Activated naive CD8-positive, alpha-beta T cell (primary cell): ENCODE measurements at regions not wholly inside any gene's neighbourhood (a gene's known extent, or its start where the extent isn't known, plus 50 kb on each side); places are given as distances from the start of the nearest gene placed in this dataset.

Experiments
- H3K27ac Mint-ChIP-seq: one replicate; pipeline ENCODE4 v1.8.0; 2021; ENCODE audit warnings: mixed read lengths
- H3K27me3 Mint-ChIP-seq: one replicate; pipeline ENCODE4 v1.8.0; 2021; ENCODE audit warnings: mixed read lengths
- H3K36me3 Mint-ChIP-seq: one replicate; pipeline ENCODE4 v1.8.0; 2021; ENCODE audit warnings: mixed read lengths
- H3K4me1 Mint-ChIP-seq: one replicate; pipeline ENCODE4 v1.8.0; 2021; ENCODE audit warnings: low read depth, mixed read lengths
- H3K4me3 Mint-ChIP-seq: one replicate; pipeline ENCODE4 v1.8.0; 2021; ENCODE audit warnings: mild to moderate bottlenecking, mixed read lengths
- H3K9me3 Mint-ChIP-seq: one replicate; pipeline ENCODE4 v1.8.0; 2021; ENCODE audit warnings: low read depth, mixed read lengths

GRCh38 chr15:96700555-96700954 is 370.1 kb downstream of the NR2F2 start:
- H3K4me1 Mint-ChIP-seq = no peaks in the 10 kb centered on the region
- H3K27ac Mint-ChIP-seq = no peak overlapping the region
- H3K27me3 Mint-ChIP-seq = no peaks in the 10 kb centered on the region
- no peaks in the 10 kb centered on the region for H3K36me3 Mint-ChIP-seq
- no peak overlapping the region for H3K4me3 Mint-ChIP-seq
- H3K9me3 Mint-ChIP-seq = no peaks in the 10 kb centered on the region

GRCh38 chr15:96701443-96701842 is 370.9 kb downstream of the NR2F2 start:
- H3K27me3 Mint-ChIP-seq = no peaks in the 10 kb centered on the region
- no peaks in the 10 kb centered on the region for H3K4me1 Mint-ChIP-seq
- no peaks in the 10 kb centered on the region for H3K36me3 Mint-ChIP-seq
- H3K27ac Mint-ChIP-seq = no peak overlapping the region
- H3K4me3 Mint-ChIP-seq = no peak overlapping the region
- no peaks in the 10 kb centered on the region for H3K9me3 Mint-ChIP-seq

- Mint-ChIP-seq H3K4me3 (no peak overlapping the region), H3K27ac (no peak overlapping the region), H3K27me3 (no peaks in the 10 kb centered on the region), H3K4me1 (no peaks in the 10 kb centered on the region), H3K9me3 (no peaks in the 10 kb centered on the region), H3K36me3 (no peaks in the 10 kb centered on the region)
Measured at GRCh38 chr15:96701877-96702276, 371.4 kb downstream of the NR2F2 start.

GRCh38 chr15:96702589-96702988 is 372.1 kb downstream of the NR2F2 start:
- no peaks in the 10 kb centered on the region for H3K36me3 Mint-ChIP-seq
- no peaks in the 10 kb centered on the region for H3K4me1 Mint-ChIP-seq
- H3K27ac Mint-ChIP-seq = no peak overlapping the region
- no peaks in the 10 kb centered on the region for H3K9me3 Mint-ChIP-seq
- no peaks in the 10 kb centered on the region for H3K27me3 Mint-ChIP-seq
- no peak overlapping the region for H3K4me3 Mint-ChIP-seq

- no peaks in the 10 kb centered on the region for H3K4me1 Mint-ChIP-seq
- no peaks in the 10 kb centered on the region for H3K36me3 Mint-ChIP-seq
- no peak overlapping the region for H3K27ac Mint-ChIP-seq
- no peak overlapping the region for H3K4me3 Mint-ChIP-seq
- no peaks in the 10 kb centered on the region for H3K27me3 Mint-ChIP-seq
- H3K9me3 Mint-ChIP-seq = no peaks in the 10 kb centered on the region
Measured at GRCh38 chr15:96703091-96703490, 372.6 kb downstream of the NR2F2 start.

- no peaks in the 10 kb centered on the region for H3K4me1 Mint-ChIP-seq
Measured at GRCh38 chr15:96703794-96704550, 373.5 kb downstream of the NR2F2 start.

GRCh38 chr15:96716075-96716474 is 385.6 kb downstream of the NR2F2 start:
- H3K9me3 Mint-ChIP-seq = no peaks in the 10 kb centered on the region
- H3K27ac Mint-ChIP-seq = no peak overlapping the region
- no peaks in the 10 kb centered on the region for H3K4me1 Mint-ChIP-seq
- no peaks in the 10 kb centered on the region for H3K36me3 Mint-ChIP-seq
- H3K4me3 Mint-ChIP-seq = no peak overlapping the region
- H3K27me3 Mint-ChIP-seq = no peaks in the 10 kb centered on the region

More at GRCh38 chr15:96703794-96704550, 373.5 kb downstream of the NR2F2 start:
- Mint-ChIP-seq H3K4me3 (no peak overlapping the region), H3K36me3 (no peaks in the 10 kb centered on the region), H3K27me3 (no peaks in the 10 kb centered on the region), H3K27ac (no peak overlapping the region), H3K9me3 (no peaks in the 10 kb centered on the region)

- Mint-ChIP-seq H3K27ac (no peak overlapping the region), H3K27me3 (no peaks in the 10 kb centered on the region), H3K4me3 (no peak overlapping the region), H3K36me3 (no peaks in the 10 kb centered on the region), H3K4me1 (no peaks in the 10 kb centered on the region), H3K9me3 (no peaks in the 10 kb centered on the region)
Measured at GRCh38 chr15:96716478-96716877, 386.0 kb downstream of the NR2F2 start.

- peaks cover 4% of the 10 kb centered on the region for H3K9me3 Mint-ChIP-seq
- peaks cover 2% of the 10 kb centered on the region for H3K27me3 Mint-ChIP-seq
- H3K27ac Mint-ChIP-seq = no peak overlapping the region
- no peak overlapping the region for H3K4me3 Mint-ChIP-seq
- H3K36me3 Mint-ChIP-seq = no peaks in the 10 kb centered on the region
- no peaks in the 10 kb centered on the region for H3K4me1 Mint-ChIP-seq
Measured at GRCh38 chr15:96720251-96720650, 389.8 kb downstream of the NR2F2 start.

- Mint-ChIP-seq H3K27ac (no peak overlapping the region), H3K9me3 (peaks cover 4% of the 10 kb centered on the region), H3K4me1 (no peaks in the 10 kb centered on the region), H3K4me3 (no peak overlapping the region), H3K36me3 (no peaks in the 10 kb centered on the region), H3K27me3 (peaks cover 2% of the 10 kb centered on the region)
Measured at GRCh38 chr15:96720656-96721055, 390.2 kb downstream of the NR2F2 start.

- H3K27me3 Mint-ChIP-seq = no peaks in the 10 kb centered on the region
- peaks cover 4% of the 10 kb centered on the region for H3K9me3 Mint-ChIP-seq
- no peaks in the 10 kb centered on the region for H3K36me3 Mint-ChIP-seq
- H3K4me1 Mint-ChIP-seq = no peaks in the 10 kb centered on the region
- no peak overlapping the region for H3K27ac Mint-ChIP-seq
- H3K4me3 Mint-ChIP-seq = no peak overlapping the region
Measured at GRCh38 chr15:96728591-96728990, 398.1 kb downstream of the NR2F2 start.

- Mint-ChIP-seq H3K27me3 (peaks cover 4% of the 10 kb centered on the region), H3K36me3 (no peaks in the 10 kb centered on the region), H3K4me1 (no peaks in the 10 kb centered on the region), H3K9me3 (no peaks in the 10 kb centered on the region), H3K4me3 (no peak overlapping the region), H3K27ac (no peak overlapping the region)
Measured at GRCh38 chr15:96732704-96733103, 402.2 kb downstream of the NR2F2 start.

- peaks cover 4% of the 10 kb centered on the region for H3K27me3 Mint-ChIP-seq
- H3K4me3 Mint-ChIP-seq = no peak overlapping the region
- no peaks in the 10 kb centered on the region for H3K36me3 Mint-ChIP-seq
- no peak overlapping the region for H3K27ac Mint-ChIP-seq
- no peaks in the 10 kb centered on the region for H3K4me1 Mint-ChIP-seq
- no peaks in the 10 kb centered on the region for H3K9me3 Mint-ChIP-seq
Measured at GRCh38 chr15:96733721-96734120, 403.2 kb downstream of the NR2F2 start.

GRCh38 chr15:96735632-96736240 is 405.2 kb downstream of the NR2F2 start:
- H3K9me3 Mint-ChIP-seq = no peaks in the 10 kb centered on the region
- H3K27me3 Mint-ChIP-seq = peaks cover 4% of the 10 kb centered on the region
- H3K36me3 Mint-ChIP-seq = no peaks in the 10 kb centered on the region
- no peaks in the 10 kb centered on the region for H3K4me1 Mint-ChIP-seq
- H3K27ac Mint-ChIP-seq = no peak overlapping the region
- no peak overlapping the region for H3K4me3 Mint-ChIP-seq

- no peak overlapping the region for H3K27ac Mint-ChIP-seq
- no peaks in the 10 kb centered on the region for H3K36me3 Mint-ChIP-seq
- H3K4me1 Mint-ChIP-seq = no peaks in the 10 kb centered on the region
- H3K9me3 Mint-ChIP-seq = no peaks in the 10 kb centered on the region
- no peak overlapping the region for H3K4me3 Mint-ChIP-seq
- H3K27me3 Mint-ChIP-seq = peaks cover 4% of the 10 kb centered on the region
Measured at GRCh38 chr15:96736384-96736783, 405.9 kb downstream of the NR2F2 start.

- Mint-ChIP-seq H3K27me3 (peaks cover 4% of the 10 kb centered on the region), H3K4me3 (no peak overlapping the region), H3K9me3 (no peaks in the 10 kb centered on the region), H3K4me1 (no peaks in the 10 kb centered on the region), H3K36me3 (no peaks in the 10 kb centered on the region), H3K27ac (no peak overlapping the region)
Measured at GRCh38 chr15:96737408-96737807, 406.9 kb downstream of the NR2F2 start.
